ENCODE measurements at regions not wholly inside any gene's neighbourhood (a gene's known extent, or its start where the extent isn't known, plus 50 kb on each side); places are given as distances from the start of the nearest gene placed in this dataset.

DNA sequence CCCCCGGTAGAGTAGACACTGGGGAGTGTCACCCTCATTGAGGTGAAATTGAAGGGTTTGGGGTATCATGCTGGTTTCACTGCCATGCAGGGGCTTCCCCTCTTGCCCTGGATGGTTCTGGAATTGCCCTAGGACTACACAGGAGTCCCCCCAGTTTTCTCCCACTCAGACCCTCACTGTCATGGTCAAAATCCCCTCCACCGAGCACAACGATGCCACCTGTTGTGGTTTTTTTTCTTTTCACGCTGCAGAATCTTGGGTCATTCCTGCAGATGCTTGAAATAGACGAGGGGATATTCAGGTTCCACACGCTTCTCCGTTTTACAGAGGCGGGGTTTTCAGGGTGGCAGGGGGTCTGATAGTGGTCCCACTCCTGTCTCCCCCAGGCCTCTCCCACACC lies 255.6 kb downstream of the ENGASE start:
- no peak overlapping the region for H3K4me3 ChIP-seq (replicated peaks; ENCODE audit: low read depth, low read length)
- no peak for DNase-seq (ENCODE audit: low read depth)
- TF ChIP-seq, protein P1, sequence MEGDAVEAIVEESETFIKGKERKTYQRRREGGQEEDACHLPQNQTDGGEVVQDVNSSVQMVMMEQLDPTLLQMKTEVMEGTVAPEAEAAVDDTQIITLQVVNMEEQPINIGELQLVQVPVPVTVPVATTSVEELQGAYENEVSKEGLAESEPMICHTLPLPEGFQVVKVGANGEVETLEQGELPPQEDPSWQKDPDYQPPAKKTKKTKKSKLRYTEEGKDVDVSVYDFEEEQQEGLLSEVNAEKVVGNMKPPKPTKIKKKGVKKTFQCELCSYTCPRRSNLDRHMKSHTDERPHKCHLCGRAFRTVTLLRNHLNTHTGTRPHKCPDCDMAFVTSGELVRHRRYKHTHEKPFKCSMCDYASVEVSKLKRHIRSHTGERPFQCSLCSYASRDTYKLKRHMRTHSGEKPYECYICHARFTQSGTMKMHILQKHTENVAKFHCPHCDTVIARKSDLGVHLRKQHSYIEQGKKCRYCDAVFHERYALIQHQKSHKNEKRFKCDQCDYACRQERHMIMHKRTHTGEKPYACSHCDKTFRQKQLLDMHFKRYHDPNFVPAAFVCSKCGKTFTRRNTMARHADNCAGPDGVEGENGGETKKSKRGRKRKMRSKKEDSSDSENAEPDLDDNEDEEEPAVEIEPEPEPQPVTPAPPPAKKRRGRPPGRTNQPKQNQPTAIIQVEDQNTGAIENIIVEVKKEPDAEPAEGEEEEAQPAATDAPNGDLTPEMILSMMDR (IDR thresholded peaks at IDR 0.05; ENCODE audit: low read length, missing control alignments): no peak

DNA sequence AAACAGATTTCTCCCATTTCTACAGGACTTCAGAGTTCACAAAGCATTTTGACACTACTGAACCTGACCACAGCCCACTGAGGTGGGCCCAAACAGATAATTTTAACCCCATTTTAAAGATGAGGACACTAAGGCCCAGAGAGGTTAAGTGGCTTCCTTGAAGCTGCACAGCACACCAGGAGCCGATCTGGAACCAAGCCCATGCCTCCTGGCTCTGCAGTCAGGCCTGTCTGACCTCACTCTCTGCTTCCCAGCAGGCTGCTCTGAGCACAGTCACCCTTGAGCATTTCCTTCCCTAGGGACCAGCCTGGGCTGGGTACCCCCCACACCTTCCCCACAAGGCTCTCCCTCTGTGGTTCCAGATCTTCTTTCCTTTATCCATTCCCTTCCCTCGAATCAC lies 252.2 kb downstream of the ENGASE start:
- TF ChIP-seq, protein P1 (IDR thresholded peaks at IDR 0.05; ENCODE audit: low read length, missing control alignments): no peak
- DNase-seq (ENCODE audit: low read depth): no peak
- no peak overlapping the region for H3K4me3 ChIP-seq (replicated peaks; ENCODE audit: low read depth, low read length)

DNA sequence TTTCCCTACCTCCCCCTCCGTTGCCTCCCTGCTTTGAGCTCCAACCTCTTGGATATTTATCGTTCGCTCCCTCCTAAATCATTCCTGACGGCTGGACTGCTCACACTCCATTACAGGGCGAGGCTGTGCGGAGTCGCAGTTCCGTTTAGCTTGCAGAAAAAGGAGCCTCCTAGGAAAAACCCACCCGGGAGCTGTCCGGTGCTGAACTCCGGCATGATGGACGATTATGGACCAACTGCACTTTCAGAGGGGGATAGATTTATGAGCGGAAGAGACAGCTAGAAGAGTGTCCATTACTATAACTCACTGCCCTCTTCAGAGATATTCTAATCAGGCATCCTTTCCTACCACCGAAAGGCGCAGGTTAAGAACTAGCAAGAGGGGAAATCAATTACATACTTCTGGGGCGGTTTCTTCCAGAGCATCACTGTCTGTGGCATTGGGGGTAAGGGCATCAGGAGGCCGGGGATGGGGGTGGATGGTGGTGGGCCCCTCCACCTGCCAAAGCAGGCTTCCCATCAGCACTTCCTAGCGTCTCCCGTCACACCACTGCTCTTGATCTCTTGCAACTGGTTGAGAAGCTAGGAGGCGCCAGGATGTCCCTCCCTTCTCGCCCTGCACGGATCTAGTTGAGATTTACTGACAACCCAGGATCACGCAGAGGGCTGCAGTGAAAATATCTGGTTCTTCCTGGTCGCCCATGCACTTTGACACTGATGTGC lies 251.2 kb downstream of the ENGASE start:
- no peak overlapping the region for H3K4me3 ChIP-seq (replicated peaks; ENCODE audit: low read depth, low read length)
- DNase-seq (ENCODE audit: low read depth): peak; percentile 13
- TF ChIP-seq, protein P1 (IDR thresholded peaks at IDR 0.05; ENCODE audit: low read length, missing control alignments): no peak

DNA sequence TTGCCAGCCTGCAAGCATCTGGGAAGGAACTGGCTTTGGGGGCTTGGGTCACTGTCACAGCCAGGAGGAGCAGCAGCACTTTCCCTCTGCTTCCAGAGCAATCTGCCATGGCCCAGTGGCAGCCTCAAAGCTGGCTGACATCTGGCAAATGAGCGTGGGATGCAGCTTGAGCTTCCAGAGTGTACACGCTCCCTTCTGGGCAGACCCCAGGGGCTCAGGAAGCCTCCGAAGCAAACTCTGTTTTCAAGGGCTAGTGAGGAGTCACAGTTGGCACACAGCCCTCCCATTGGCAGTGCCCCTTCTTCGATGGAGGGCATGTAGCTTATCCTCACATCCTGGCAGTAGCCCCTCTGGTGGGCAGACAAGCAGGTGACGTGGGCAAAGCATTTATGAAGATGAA lies 249.6 kb downstream of the ENGASE start:
- H3K4me3 ChIP-seq (replicated peaks; ENCODE audit: low read depth, low read length): no peak overlapping the region
- no peak for DNase-seq (ENCODE audit: low read depth)
- TF ChIP-seq, protein P1 (IDR thresholded peaks at IDR 0.05; ENCODE audit: low read length, missing control alignments): no peak

DNA sequence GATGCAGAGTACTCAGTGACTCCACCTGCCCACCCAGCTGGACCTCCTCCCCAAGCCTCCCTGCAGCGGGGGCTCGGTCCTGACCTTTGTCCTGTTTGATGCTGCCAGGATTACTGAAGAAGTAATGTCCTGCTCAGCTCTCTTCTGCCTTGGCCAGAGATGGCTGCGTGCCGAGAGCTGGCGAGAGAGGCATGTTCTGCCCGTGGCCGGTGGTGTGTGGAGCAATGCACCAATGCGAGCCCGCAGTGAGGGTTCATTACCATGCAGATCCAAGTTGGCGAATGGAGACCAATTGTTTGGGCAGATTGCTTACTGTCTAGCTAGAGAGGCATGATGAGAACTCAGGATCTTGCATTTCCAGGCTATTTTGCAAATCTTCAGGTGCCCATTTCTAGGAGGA lies 248.9 kb downstream of the ENGASE start:
- TF ChIP-seq, protein P1 (IDR thresholded peaks at IDR 0.05; ENCODE audit: low read length, missing control alignments): no peak
- DNase-seq (ENCODE audit: low read depth): no peak

DNA sequence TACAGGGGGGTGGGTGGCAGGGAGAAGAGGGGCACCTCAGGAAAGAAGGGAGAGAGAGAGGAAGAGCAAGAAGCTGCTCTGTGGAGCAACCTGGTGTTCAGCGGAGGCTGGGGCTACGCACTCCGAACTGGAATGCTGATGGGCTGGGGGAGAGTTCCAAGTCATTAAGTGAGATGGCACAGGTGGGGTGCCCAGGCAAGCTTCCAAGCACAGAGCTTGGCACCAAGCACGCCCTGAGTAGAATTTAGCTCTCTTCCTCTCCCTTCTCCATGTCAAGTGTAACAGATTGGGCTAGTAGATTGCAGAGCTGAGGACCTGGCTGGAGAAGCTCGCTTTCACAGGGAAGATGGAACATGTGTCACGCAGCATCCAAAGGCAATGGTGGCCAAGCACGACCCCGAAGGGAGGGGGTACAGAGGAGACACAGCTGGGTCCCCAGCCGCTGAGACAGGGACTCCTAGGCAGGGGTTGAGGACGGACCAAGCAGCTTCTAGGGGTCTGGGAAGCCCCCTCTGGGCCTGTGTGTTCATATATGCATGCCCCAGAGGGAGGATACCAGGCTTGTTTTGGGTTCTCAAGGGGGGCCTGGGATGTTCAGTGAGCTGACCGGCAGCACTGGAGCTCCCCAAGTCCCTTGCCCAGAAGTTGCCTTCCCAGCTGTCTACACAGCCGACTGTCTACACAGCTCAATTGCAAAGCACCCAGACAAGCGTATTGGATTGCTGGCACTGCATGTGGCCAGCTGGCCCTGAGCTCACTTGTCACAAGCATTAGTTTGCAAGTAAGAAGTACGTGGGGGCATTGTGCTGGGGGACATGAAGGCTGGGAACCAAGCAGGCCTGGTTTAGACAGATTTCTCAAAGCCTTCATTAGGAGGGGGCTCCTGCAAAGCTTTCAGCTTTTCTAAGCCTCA lies 247.8 kb downstream of the ENGASE start:
- no peak overlapping the region for H3K4me3 ChIP-seq (replicated peaks; ENCODE audit: low read depth, low read length)
- TF ChIP-seq, protein P1 (IDR thresholded peaks at IDR 0.05; ENCODE audit: low read length, missing control alignments): no peak
- DNase-seq (ENCODE audit: low read depth): no peak

More for the DNA sequence above, 248.9 kb downstream of the ENGASE start:
- H3K4me3 ChIP-seq (replicated peaks; ENCODE audit: low read depth, low read length): no peak overlapping the region

Data from fibroblast of pulmonary artery (primary cell).